Hepatocyte (in vitro differentiated cells): ENCODE measurements at regions not wholly inside any gene's neighbourhood (a gene's known extent, or its start where the extent isn't known, plus 50 kb on each side); places are given as distances from the start of the nearest gene placed in this dataset.

ENCODE experiments used
- DNase-seq: peaks from one replicate; pipeline ENCODE4 v3.0.0-alpha.2; 2016; ENCODE audit warnings: low spot score
- H2AFZ ChIP-seq: fragments of 200-600 bp; sonication (generic); 2 replicates; pipeline ENCODE4 v1.6.0; 2016; ENCODE audit warnings: antibody characterized with exemption, mild to moderate bottlenecking
- H3K27ac ChIP-seq: fragments of 200-600 bp; sonication (generic); 2 replicates; pipeline ENCODE4 v1.5.1; 2016; ENCODE audit warnings: mild to moderate bottlenecking
- H3K27me3 ChIP-seq: fragments of 200-600 bp; sonication (generic); 2 replicates; pipeline ENCODE4 v1.6.1; 2016
- H3K36me3 ChIP-seq: fragments of 200-600 bp; sonication (generic); replicated peaks from 2 replicates; pipeline ENCODE4 v1.5.1; 2016; ENCODE audit warnings: low read depth; ENCODE audit not compliant: insufficient read depth
- H3K4me1 ChIP-seq: fragments of 200-600 bp; sonication (generic); 2 replicates; pipeline ENCODE4 v1.5.1; 2016; ENCODE audit warnings: mild to moderate bottlenecking, moderate library complexity; ENCODE audit not compliant: insufficient read depth
- H3K4me2 ChIP-seq: fragments of 200-600 bp; sonication (generic); 2 replicates; pipeline ENCODE4 v1.6.0; 2016
- H3K4me3 ChIP-seq: fragments of 200-600 bp; sonication (generic); 2 replicates; pipeline ENCODE4 v1.5.1; 2016; ENCODE audit warnings: mild to moderate bottlenecking
- H3K79me2 ChIP-seq: fragments of 200-600 bp; sonication (generic); 2 replicates; pipeline ENCODE4 v1.6.0; 2017; ENCODE audit warnings: mild to moderate bottlenecking
- H3K9me2 ChIP-seq: fragments of 200-600 bp; sonication (generic); replicated peaks from 2 replicates; pipeline ENCODE4 v1.6.0; 2017; ENCODE audit warnings: mild to moderate bottlenecking; ENCODE audit not compliant: insufficient read depth
- H3K9me3 ChIP-seq: fragments of 200-600 bp; sonication (generic); 2 replicates; pipeline ENCODE4 v1.5.1; 2016; ENCODE audit warnings: low read depth, mild to moderate bottlenecking
- H4K20me1 ChIP-seq: fragments of 200-600 bp; sonication (generic); 2 replicates; pipeline ENCODE4 v1.6.0; 2016; ENCODE audit warnings: mild to moderate bottlenecking; ENCODE audit not compliant: insufficient read depth, poor library complexity, severe bottlenecking
- CTCF ChIP-seq: fragments of 200-600 bp; sonication (generic); IDR thresholded peaks from 2 replicates; pipeline ENCODE4 v1.5.1; 2016; ENCODE audit warnings: antibody characterized with exemption, mild to moderate bottlenecking; ENCODE audit not compliant: poor library complexity
- EZH2 ChIP-seq: fragments of 200-600 bp; sonication (generic); IDR thresholded peaks from 2 replicates; pipeline ENCODE4 v1.6.1; 2016; ENCODE audit warnings: antibody characterized with exemption, mild to moderate bottlenecking, borderline replicate concordance
- EZH2phosphoT487 ChIP-seq: fragments of 200-600 bp; sonication (generic); IDR thresholded peaks from one replicate; pipeline ENCODE4 v1.6.1; 2018; ENCODE audit warnings: antibody characterized with exemption, mild to moderate bottlenecking, low read depth, moderate library complexity; ENCODE audit not compliant: unreplicated experiment, severe bottlenecking
- WGBS: methylation state at CpG from one replicate; pipeline ENCODE4 v1.1.6; 2016; ENCODE audit warnings: low lambda C conversion rate; ENCODE audit errors: missing lambda C conversion rate; 5-methylcytosine and 5-hydroxymethylcytosine counted together

GRCh38 chr2:37872192-37872750 is 52.8 kb upstream of the RMDN2 start:
- Histone ChIP-seq H2AFZ (no peak overlapping the region), H3K27ac (peak overlapping the region; percentile 56), H3K36me3 (no peaks in the 10 kb centered on the region), H3K79me2 (no peaks in the 10 kb centered on the region), H3K27me3 (no peaks in the 10 kb centered on the region), H3K4me2 (no peak overlapping the region), H3K9me3 (no peaks in the 10 kb centered on the region), H4K20me1 (no peaks in the 10 kb centered on the region), H3K4me1 (peaks cover 29% of the 10 kb centered on the region), H3K4me3 (no peak overlapping the region), H3K9me2 (no peaks in the 10 kb centered on the region)
- DNase-seq = no peak
- TF ChIP-seq EZH2 = no peak
- no peak for TF ChIP-seq EZH2phosphoT487
- TF ChIP-seq CTCF = no peak
- WGBS = 84% methylated on average over 5 of the region's 5 CpGs

GRCh38 chr2:37873229-37873628 is 51.9 kb upstream of the RMDN2 start:
- Histone ChIP-seq H3K9me2 (no peaks in the 10 kb centered on the region), H2AFZ (no peak overlapping the region), H3K27me3 (no peaks in the 10 kb centered on the region), H3K79me2 (no peaks in the 10 kb centered on the region), H3K4me3 (no peak overlapping the region), H3K4me1 (peaks cover 25% of the 10 kb centered on the region), H4K20me1 (no peaks in the 10 kb centered on the region), H3K9me3 (no peaks in the 10 kb centered on the region), H3K36me3 (no peaks in the 10 kb centered on the region), H3K4me2 (no peak overlapping the region), H3K27ac (no peak overlapping the region)
- TF ChIP-seq EZH2phosphoT487 = no peak
- TF ChIP-seq CTCF = no peak
- no peak for TF ChIP-seq EZH2
- DNase-seq = no peak
- 75% methylated on average over 3 of the region's 3 CpGs for WGBS

GRCh38 chr2:37873749-37874330 is 51.2 kb upstream of the RMDN2 start:
- Histone ChIP-seq H3K4me2 (no peak overlapping the region), H3K4me1 (peaks cover 25% of the 10 kb centered on the region), H3K9me2 (no peaks in the 10 kb centered on the region), H3K4me3 (no peak overlapping the region), H4K20me1 (no peaks in the 10 kb centered on the region), H3K27me3 (no peaks in the 10 kb centered on the region), H3K36me3 (no peaks in the 10 kb centered on the region), H3K27ac (no peak overlapping the region), H3K79me2 (no peaks in the 10 kb centered on the region), H2AFZ (no peak overlapping the region), H3K9me3 (no peaks in the 10 kb centered on the region)
- no peak for TF ChIP-seq CTCF
- TF ChIP-seq EZH2phosphoT487 = no peak
- no peak for TF ChIP-seq EZH2
- WGBS = 86% methylated on average over 7 of the region's 7 CpGs
- DNase-seq = no peak
